HG03558 (cell line): ENCODE measurements at regions not wholly inside any gene's neighbourhood (a gene's known extent, or its start where the extent isn't known, plus 50 kb on each side); places are given as distances from the start of the nearest gene placed in this dataset.

ENCODE experiments used
- ATAC-seq: cut with Tn5 transposase; IDR thresholded peaks from one replicate; pipeline ENCODE4 v1.9.1; 2021; ENCODE audit warnings: moderate number of reproducible peaks; ENCODE audit not compliant: unreplicated experiment; ENCODE audit errors: extremely low read depth

- no peak for ATAC-seq
Observed at GRCh38 chr12:88638966-88639760, 58.9 kb upstream of the KITLG start.

- ATAC-seq = no peak
Observed at GRCh38 chr12:88638388-88638787, 58.1 kb upstream of the KITLG start.

GRCh38 chr12:88634008-88634407, 53.7 kb upstream of the KITLG start:
- no peak for ATAC-seq

GRCh38 chr12:88633312-88633711, 53.0 kb upstream of the KITLG start:
- ATAC-seq = no peak

- ATAC-seq = no peak
Observed at GRCh38 chr12:88630561-88630960, 50.3 kb upstream of the KITLG start.
